Trophoblast cell (in vitro differentiated cells and primary cell): ENCODE measurements at regions not wholly inside any gene's neighbourhood (a gene's known extent, or its start where the extent isn't known, plus 50 kb on each side); places are given as distances from the start of the nearest gene placed in this dataset.
A peak's percentile ranks its signal among the peaks of the same experiment; 100 is the strongest.

Source experiments
- DNase-seq, 2 donors: peaks; one replicate each; pipeline ENCODE4 v3.0.0-alpha.2; 2016
- H2AFZ ChIP-seq: 2 replicates; pipeline ENCODE4 v1.6.1; 2013; ENCODE audit warnings: low read length, moderate library complexity, mild to moderate bottlenecking; ENCODE audit not compliant: insufficient read depth, poor library complexity
- H2AK5ac ChIP-seq: 2 replicates; pipeline ENCODE4 v1.6.1; 2013; ENCODE audit warnings: mild to moderate bottlenecking, low read length
- H2BK120ac ChIP-seq: 2 replicates; pipeline ENCODE4 v1.6.1; 2013; ENCODE audit warnings: low read length, mild to moderate bottlenecking, moderate library complexity; ENCODE audit not compliant: insufficient read depth, poor library complexity
- H2BK12ac ChIP-seq: 2 replicates; pipeline ENCODE4 v1.6.1; 2013; ENCODE audit warnings: mild to moderate bottlenecking, low read length, moderate library complexity
- H2BK5ac ChIP-seq: 2 replicates; pipeline ENCODE4 v1.6.1; 2013; ENCODE audit warnings: low read length, low read depth, moderate library complexity, mild to moderate bottlenecking; ENCODE audit not compliant: poor library complexity
- H3K14ac ChIP-seq: 2 replicates; pipeline ENCODE4 v1.6.1; 2013; ENCODE audit warnings: mild to moderate bottlenecking, low read length
- H3K18ac ChIP-seq: 2 replicates; pipeline ENCODE4 v1.6.1; 2013; ENCODE audit warnings: mild to moderate bottlenecking, low read length
- H3K23ac ChIP-seq: 2 replicates; pipeline ENCODE4 v1.6.1; 2013; ENCODE audit warnings: low read length
- H3K27ac ChIP-seq: 2 replicates; pipeline ENCODE4 v1.5.1; 2013; ENCODE audit warnings: low read depth, mild to moderate bottlenecking, inconsistent platforms, low read length, moderate library complexity
- H3K27me3 ChIP-seq: 2 replicates; pipeline ENCODE4 v1.6.1; 2013; ENCODE audit warnings: inconsistent platforms, mild to moderate bottlenecking, low read length, moderate library complexity; ENCODE audit not compliant: insufficient read depth
- H3K36me3 ChIP-seq, 2 experiments: 1 replicate in 1 of 2; 2 replicates in 1 of 2; pipeline ENCODE4 v1.6.1; 2013; ENCODE audit warnings: low read length in 2 of 2, mild to moderate bottlenecking in 2 of 2, moderate library complexity in 1 of 2; ENCODE audit not compliant: insufficient read depth in 2 of 2, control insufficient read depth in 1 of 2
- H3K4ac ChIP-seq: 2 replicates; pipeline ENCODE4 v1.6.1; 2013; ENCODE audit warnings: low read depth, mild to moderate bottlenecking, low read length, moderate library complexity
- H3K4me1 ChIP-seq, 2 experiments: 1 replicate in 1 of 2; 2 replicates in 1 of 2; pipeline ENCODE4 v1.6.1; 2013; ENCODE audit warnings: low read length in 2 of 2, mild to moderate bottlenecking in 2 of 2, moderate library complexity in 1 of 2; ENCODE audit not compliant: insufficient read depth in 2 of 2, control insufficient read depth in 1 of 2
- H3K4me2 ChIP-seq: 2 replicates; pipeline ENCODE4 v1.6.1; 2013; ENCODE audit warnings: inconsistent platforms, mild to moderate bottlenecking, low read length, moderate library complexity
- H3K4me3 ChIP-seq: 2 replicates; pipeline ENCODE4 v1.5.1; 2013; ENCODE audit warnings: mild to moderate bottlenecking, low read depth, low read length, inconsistent platforms
- H3K79me1 ChIP-seq: one replicate; pipeline ENCODE4 v1.6.1; 2013; ENCODE audit warnings: low read length
- H3K79me2 ChIP-seq: 2 replicates; pipeline ENCODE4 v1.6.1; 2013; ENCODE audit warnings: low read length, mild to moderate bottlenecking; ENCODE audit not compliant: control insufficient read depth, insufficient read depth, poor library complexity
- H3K9ac ChIP-seq: 2 replicates; pipeline ENCODE4 v1.6.1; 2013; ENCODE audit warnings: mild to moderate bottlenecking, low read length
- H3K9me3 ChIP-seq: 2 replicates; pipeline ENCODE4 v1.6.1; 2013; ENCODE audit warnings: low read depth, mild to moderate bottlenecking, control low read depth, inconsistent platforms, low read length; ENCODE audit not compliant: insufficient read depth
- H4K12ac ChIP-seq: 2 replicates; pipeline ENCODE4 v1.6.1; 2013; ENCODE audit warnings: low read depth, mild to moderate bottlenecking, low read length, moderate library complexity
- H4K8ac ChIP-seq: 2 replicates; pipeline ENCODE4 v1.6.1; 2013; ENCODE audit warnings: low read depth, mild to moderate bottlenecking, low read length, moderate library complexity
- H4K91ac ChIP-seq: one replicate; pipeline ENCODE4 v1.6.1; 2013; ENCODE audit warnings: low read depth, mild to moderate bottlenecking, low read length, moderate library complexity
- WGBS: extraction: QIAGEN DNeasy Blood & Tissue Kit; methylation state at CpG from one replicate; pipeline ENCODE4 v1.1.7; 2013; ENCODE audit warnings: missing lambda C conversion rate; ENCODE audit not compliant: insufficient read length, insufficient coverage; ENCODE audit errors: extremely low coverage; 5-methylcytosine and 5-hydroxymethylcytosine counted together

- Histone ChIP-seq H2BK120ac (no peak overlapping the region), H2AFZ (no peak overlapping the region), H2BK5ac (no peak overlapping the region), H3K14ac (no peak overlapping the region), H3K4me3 (no peak overlapping the region), H3K4ac (no peak overlapping the region), H3K27ac (no peak overlapping the region), H3K23ac (no peak overlapping the region), H3K4me2 (no peak overlapping the region), H4K8ac (no peak overlapping the region), H3K36me3 (no peaks in the 10 kb centered on the region), H2BK12ac (no peak overlapping the region), H3K79me2 (no peaks in the 10 kb centered on the region), H3K18ac (no peak overlapping the region), H3K79me1 (no peaks in the 10 kb centered on the region), H3K9me3 (peaks cover 7% of the 10 kb centered on the region), H3K9ac (no peak overlapping the region), H3K4me1 (no peaks in the 10 kb centered on the region), H3K27me3 (no peaks in the 10 kb centered on the region), H2AK5ac (no peak overlapping the region), H4K12ac (peak overlapping the region; percentile 67), H4K91ac (no peak overlapping the region)
- DNase-seq: no peak
- WGBS: no CpG with 5 or more reads among the region's 13 CpGs
Measured at GRCh38 chr10:7507887-7508726, 97.3 kb upstream of the SFMBT2 start.

- no peaks in the 10 kb centered on the region for H3K36me3 ChIP-seq
- no peak overlapping the region for H3K27ac ChIP-seq
- peaks cover 7% of the 10 kb centered on the region for H3K9me3 ChIP-seq
- no peaks in the 10 kb centered on the region for H3K27me3 ChIP-seq
- H4K91ac ChIP-seq: no peak overlapping the region
- H3K18ac ChIP-seq: no peak overlapping the region
- no peak overlapping the region for H2AFZ ChIP-seq
- H3K4me2 ChIP-seq: no peak overlapping the region
- H3K79me1 ChIP-seq: no peaks in the 10 kb centered on the region
- H2BK5ac ChIP-seq: no peak overlapping the region
- H3K4me1 ChIP-seq: no peaks in the 10 kb centered on the region
- no peak overlapping the region for H3K4me3 ChIP-seq
- H3K9ac ChIP-seq: no peak overlapping the region
- no peak overlapping the region for H4K12ac ChIP-seq
- H3K79me2 ChIP-seq: no peaks in the 10 kb centered on the region
- DNase-seq: no peak
- H4K8ac ChIP-seq: no peak overlapping the region
- no peak overlapping the region for H2AK5ac ChIP-seq
- H2BK12ac ChIP-seq: no peak overlapping the region
- no peak overlapping the region for H2BK120ac ChIP-seq
- no peak overlapping the region for H3K23ac ChIP-seq
- H3K4ac ChIP-seq: no peak overlapping the region
- no peak overlapping the region for H3K14ac ChIP-seq
- WGBS: no CpG with 5 or more reads among the region's 3 CpGs
Measured at GRCh38 chr10:7506571-7506970, 95.7 kb upstream of the SFMBT2 start.

GRCh38 chr10:7505196-7505595 lies 94.4 kb upstream of the SFMBT2 start:
- Histone ChIP-seq H3K4me1 (no peaks in the 10 kb centered on the region), H2BK120ac (no peak overlapping the region), H3K27ac (no peak overlapping the region), H3K36me3 (no peaks in the 10 kb centered on the region), H2AFZ (no peak overlapping the region), H3K23ac (no peak overlapping the region), H3K9ac (no peak overlapping the region), H3K4me3 (no peak overlapping the region), H3K4ac (no peak overlapping the region), H3K9me3 (peaks cover 6% of the 10 kb centered on the region), H3K18ac (no peak overlapping the region), H2BK12ac (no peak overlapping the region), H3K79me2 (no peaks in the 10 kb centered on the region), H4K91ac (no peak overlapping the region), H4K12ac (no peak overlapping the region), H2BK5ac (no peak overlapping the region), H2AK5ac (no peak overlapping the region), H3K27me3 (no peaks in the 10 kb centered on the region), H4K8ac (no peak overlapping the region), H3K14ac (no peak overlapping the region), H3K4me2 (no peak overlapping the region), H3K79me1 (no peaks in the 10 kb centered on the region)
- no peak for DNase-seq
- whole genome bisulfite sequencing: 100% methylated on average over 2 of the region's 2 CpGs

GRCh38 chr10:7503190-7503589 lies 92.4 kb upstream of the SFMBT2 start:
- no CpG with 5 or more reads among the region's 4 CpGs for WGBS
- Histone ChIP-seq H4K91ac (no peak overlapping the region), H2BK12ac (no peak overlapping the region), H2AK5ac (no peak overlapping the region), H3K27ac (no peak overlapping the region), H3K9me3 (peaks cover 4% of the 10 kb centered on the region), H3K18ac (no peak overlapping the region), H3K36me3 (no peaks in the 10 kb centered on the region), H2AFZ (no peak overlapping the region), H3K4me3 (no peak overlapping the region), H3K9ac (no peak overlapping the region), H3K79me2 (no peaks in the 10 kb centered on the region), H3K27me3 (no peaks in the 10 kb centered on the region), H2BK5ac (no peak overlapping the region), H3K4ac (no peak overlapping the region), H4K12ac (no peak overlapping the region), H3K23ac (no peak overlapping the region), H3K79me1 (no peaks in the 10 kb centered on the region), H3K14ac (no peak overlapping the region), H3K4me2 (no peak overlapping the region), H2BK120ac (no peak overlapping the region), H4K8ac (no peak overlapping the region), H3K4me1 (no peaks in the 10 kb centered on the region)
- no peak for DNase-seq
